Natural killer cell (primary cell): ENCODE measurements at regions not wholly inside any gene's neighbourhood (a gene's known extent, or its start where the extent isn't known, plus 50 kb on each side); places are given as distances from the start of the nearest gene placed in this dataset.

ENCODE experiments used
- ATAC-seq, 3 donors: fragments of 150-1000 bp in 2 of 3; fragments of 200-7000 bp in 1 of 3; cut with Tn5 transposase; 1 replicate in 1 of 3; 2 replicates in 2 of 3; pipeline ENCODE4 v1.10.0; 2021; ENCODE audit warnings: mild to moderate bottlenecking in 2 of 3, moderate library complexity in 2 of 3
- DNase-seq, 2 donors: peaks; one replicate each; pipeline versions ENCODE4 v3.0.0 to v3.0.0-alpha.2; 2013 to 2021; ENCODE audit warnings: mixed read lengths in 1 of 2
- H3K27ac ChIP-seq: one replicate; pipeline ENCODE4 v1.5.1; 2013; ENCODE audit warnings: mild to moderate bottlenecking, low read length
- H3K27me3 ChIP-seq: one replicate; pipeline ENCODE4 v1.6.1; 2013; ENCODE audit warnings: low read length; ENCODE audit not compliant: control insufficient read depth, insufficient read depth
- H3K36me3 ChIP-seq: one replicate; pipeline ENCODE4 v1.6.1; 2013; ENCODE audit warnings: low read length; ENCODE audit not compliant: control insufficient read depth, insufficient read depth
- H3K4me1 ChIP-seq: one replicate; pipeline ENCODE4 v1.6.1; 2013; ENCODE audit warnings: low read length; ENCODE audit not compliant: control insufficient read depth, insufficient read depth
- H3K4me3 ChIP-seq: one replicate; pipeline ENCODE4 v1.5.1; 2013; ENCODE audit warnings: low read length
- H3K9me3 ChIP-seq: one replicate; pipeline ENCODE4 v1.6.1; 2013; ENCODE audit warnings: low read length; ENCODE audit not compliant: control insufficient read depth, insufficient read depth
- H3K27ac Mint-ChIP-seq, 2 donors: one replicate each; pipeline ENCODE4 v1.8.0; 2022; ENCODE audit warnings: mild to moderate bottlenecking in 2 of 2, mixed read lengths in 2 of 2, moderate library complexity in 1 of 2
- H3K27me3 Mint-ChIP-seq, 2 donors: one replicate each; pipeline ENCODE4 v1.8.0; 2022; ENCODE audit warnings: low read depth in 2 of 2, mixed read lengths in 2 of 2
- H3K36me3 Mint-ChIP-seq: one replicate; pipeline ENCODE4 v1.8.0; 2022; ENCODE audit warnings: mixed read lengths
- H3K4me1 Mint-ChIP-seq, 2 donors: one replicate each; pipeline ENCODE4 v1.8.0; 2022; ENCODE audit warnings: mixed read lengths in 2 of 2
- H3K4me3 Mint-ChIP-seq: one replicate; pipeline ENCODE4 v1.8.0; 2022; ENCODE audit warnings: mild to moderate bottlenecking, moderate library complexity, mixed read lengths
- H3K9me3 Mint-ChIP-seq, 2 donors: one replicate each; pipeline ENCODE4 v1.8.0; 2022; ENCODE audit warnings: mixed read lengths in 2 of 2
- CTCF ChIP-seq: fragments of 200-600 bp; IDR thresholded peaks from one replicate; pipeline ENCODE4 v1.8.0; 2022; ENCODE audit warnings: antibody characterized with exemption
- WGBS: methylation state at CpG from one replicate; pipeline ENCODE4 v1.1.7; 2013; ENCODE audit warnings: missing lambda C conversion rate; ENCODE audit not compliant: insufficient coverage; 5-methylcytosine and 5-hydroxymethylcytosine counted together
- intact Hi-C: fragments of 100-400 bp; cut with micrococcal nuclease; formaldehyde crosslinking; loops from one replicate; pipeline ENCODE4 v1.14.2; 2022

- H3K27ac Mint-ChIP-seq, result no peak overlapping the region
- Histone ChIP-seq H3K27me3 (no peaks in the 10 kb centered on the region), H3K4me1 (no peaks in the 10 kb centered on the region), H3K4me3 (no peak overlapping the region), H3K27ac (no peak overlapping the region), H3K9me3 (no peaks in the 10 kb centered on the region), H3K36me3 (no peaks in the 10 kb centered on the region)
- H3K4me1 Mint-ChIP-seq, result no peaks in the 10 kb centered on the region
- TF ChIP-seq CTCF, result no peak
- peaks cover 2 to 8% of the 10 kb centered on the region in 2 donors for H3K27me3 Mint-ChIP-seq
- intact Hi-C loops, result no loop called here
- ATAC-seq (no peak), DNase-seq (no peak)
- H3K4me3 Mint-ChIP-seq, result no peak overlapping the region
- no peaks in the 10 kb centered on the region for H3K9me3 Mint-ChIP-seq
- 94% methylated on average over 2 of the region's 3 CpGs for WGBS
- no peaks in the 10 kb centered on the region for H3K36me3 Mint-ChIP-seq
These were observed 61.4 kb upstream of the IFNG-AS1 start for GRCh38 chr12:67927815-67928214.

GRCh38 chr12:67928621-67929383 lies 60.4 kb upstream of the IFNG-AS1 start:
- H3K27me3 Mint-ChIP-seq, result peaks cover 2 to 8% of the 10 kb centered on the region in 2 donors
- H3K36me3 Mint-ChIP-seq, result no peaks in the 10 kb centered on the region
- no peaks in the 10 kb centered on the region for H3K9me3 Mint-ChIP-seq
- 78% methylated on average over 2 of the region's 3 CpGs for WGBS
- Histone ChIP-seq H3K27me3 (no peaks in the 10 kb centered on the region), H3K4me1 (no peaks in the 10 kb centered on the region), H3K9me3 (no peaks in the 10 kb centered on the region), H3K36me3 (no peaks in the 10 kb centered on the region), H3K27ac (no peak overlapping the region), H3K4me3 (no peak overlapping the region)
- TF ChIP-seq CTCF, result no peak
- no peak overlapping the region for H3K4me3 Mint-ChIP-seq
- DNase-seq, result no peak
- no peaks in the 10 kb centered on the region for H3K4me1 Mint-ChIP-seq
- no peak overlapping the region for H3K27ac Mint-ChIP-seq
- intact Hi-C loops, result no loop called here
- ATAC-seq, result no peak

- TF ChIP-seq CTCF, result no peak
- H3K4me3 ChIP-seq, result no peak overlapping the region
- H3K36me3 Mint-ChIP-seq, result no peaks in the 10 kb centered on the region
- H3K36me3 ChIP-seq, result no peaks in the 10 kb centered on the region
- H3K27me3 Mint-ChIP-seq, result peaks cover 2 to 8% of the 10 kb centered on the region in 2 donors
- H3K27me3 ChIP-seq, result no peaks in the 10 kb centered on the region
- no peak overlapping the region for H3K27ac Mint-ChIP-seq
- no peak overlapping the region for H3K4me3 Mint-ChIP-seq
- no peak for DNase-seq
- WGBS, result 90% methylated on average over 2 of the region's 2 CpGs
- ATAC-seq, result no peak
- H3K9me3 Mint-ChIP-seq, result no peaks in the 10 kb centered on the region
- H3K4me1 ChIP-seq, result no peaks in the 10 kb centered on the region
- H3K9me3 ChIP-seq, result no peaks in the 10 kb centered on the region
- H3K27ac ChIP-seq, result no peak overlapping the region
- H3K4me1 Mint-ChIP-seq, result no peaks in the 10 kb centered on the region
- intact Hi-C loops, result no loop called here
These were observed 59.9 kb upstream of the IFNG-AS1 start for GRCh38 chr12:67929384-67929772.

GRCh38 chr12:67937822-67938221 lies 51.4 kb upstream of the IFNG-AS1 start:
- H3K9me3 Mint-ChIP-seq, result no peaks in the 10 kb centered on the region
- H3K27ac ChIP-seq, result no peak overlapping the region
- H3K36me3 Mint-ChIP-seq, result no peaks in the 10 kb centered on the region
- no peaks in the 10 kb centered on the region for H3K4me1 Mint-ChIP-seq
- H3K4me3 Mint-ChIP-seq, result no peak overlapping the region
- ATAC-seq (no peak), DNase-seq (peak in 1 of 2 donors; percentile 37)
- no peak overlapping the region for H3K4me3 ChIP-seq
- no peak for TF ChIP-seq CTCF
- H3K4me1 ChIP-seq, result no peaks in the 10 kb centered on the region
- peaks cover 16 to 29% of the 10 kb centered on the region in 2 donors for H3K27me3 Mint-ChIP-seq
- no peaks in the 10 kb centered on the region for H3K36me3 ChIP-seq
- H3K9me3 ChIP-seq, result no peaks in the 10 kb centered on the region
- H3K27ac Mint-ChIP-seq, result no peak overlapping the region
- intact Hi-C loops, result no loop called here
- WGBS, result 100% methylated on average over 1 of the region's 1 CpG
- no peaks in the 10 kb centered on the region for H3K27me3 ChIP-seq
